ENCODE measurements at regions not wholly inside any gene's neighbourhood (a gene's known extent, or its start where the extent isn't known, plus 50 kb on each side); places are given as distances from the start of the nearest gene placed in this dataset.
"Not testable (repeated sequence)": the region's sequence is repeated elsewhere in the genome, so short reads cannot be mapped to it uniquely, and the experiment has no call there.

- intact Hi-C loops (cut with DNase I; ENCODE audit: low total_unique reads), result no loop called here
- Histone ChIP-seq H3K4me3 (no peak overlapping the region), H3K9me3 (no peaks in the 10 kb centered on the region), H3K27me3 (no peaks in the 10 kb centered on the region), H3K27ac (no peak overlapping the region), H3K4me1 (no peaks in the 10 kb centered on the region), H3K36me3 (ENCODE audit: low read depth, missing control alignments) (no peaks in the 10 kb centered on the region)
- DNase-seq, result no peak
- no peak for TF ChIP-seq CTCF (IDR thresholded peaks at IDR 0.05)
Observed at GRCh38 chr3:153866901-153867300, 254.3 kb upstream of the ARHGEF26 start.

- H3K9me3 ChIP-seq; H3K4me1 ChIP-seq; H3K36me3 ChIP-seq (ENCODE audit: low read depth, missing control alignments); intact Hi-C loops (cut with DNase I; ENCODE audit: low total_unique reads); H3K27ac ChIP-seq; H3K27me3 ChIP-seq; DNase-seq; H3K4me3 ChIP-seq: not testable (repeated sequence)
- WGBS, 2 donors, result 86 to 91% methylated on average over 2 of the region's 2 CpGs
Observed at GRCh38 chr3:153874348-153874747, 246.8 kb upstream of the ARHGEF26 start.

GRCh38 chr3:153880493-153880892 is 240.7 kb upstream of the ARHGEF26 start:
- no peak overlapping the region for H3K4me3 ChIP-seq
- no peaks in the 10 kb centered on the region for H3K9me3 ChIP-seq
- H3K27ac ChIP-seq, result no peak overlapping the region
- intact Hi-C loops (cut with DNase I; ENCODE audit: low total_unique reads), result no loop called here
- no peak for TF ChIP-seq CTCF (IDR thresholded peaks at IDR 0.05)
- TF ChIP-seq POLR2A (IDR thresholded peaks at IDR 0.05), result no peak
- no peaks in the 10 kb centered on the region for H3K4me1 ChIP-seq
- 87 to 91% methylated on average over 2 of the region's 2 CpGs for WGBS, 2 donors
- no peaks in the 10 kb centered on the region for H3K36me3 ChIP-seq (ENCODE audit: low read depth, missing control alignments)
- H3K27me3 ChIP-seq, result no peaks in the 10 kb centered on the region
- no peak for DNase-seq

GRCh38 chr3:153881201-153881600 is 240.0 kb upstream of the ARHGEF26 start:
- intact Hi-C loops (cut with DNase I; ENCODE audit: low total_unique reads), result no loop called here
- Histone ChIP-seq H3K4me3 (no peak overlapping the region), H3K27me3 (no peaks in the 10 kb centered on the region), H3K36me3 (ENCODE audit: low read depth, missing control alignments) (no peaks in the 10 kb centered on the region), H3K27ac (no peak overlapping the region), H3K9me3 (no peaks in the 10 kb centered on the region), H3K4me1 (no peaks in the 10 kb centered on the region)
- no peak for DNase-seq
- TF ChIP-seq POLR2A (IDR thresholded peaks at IDR 0.05) (no peak), CTCF (IDR thresholded peaks at IDR 0.05) (no peak)
- WGBS, 2 donors, result 82 to 92% methylated on average over 7 of the region's 7 CpGs

GRCh38 chr3:153885359-153885758 is 235.8 kb upstream of the ARHGEF26 start:
- no peak overlapping the region for H3K4me3 ChIP-seq
- DNase-seq, result no peak
- TF ChIP-seq POLR2A (IDR thresholded peaks at IDR 0.05) (no peak), CTCF (IDR thresholded peaks at IDR 0.05) (no peak)
- WGBS, 2 donors, result 40 to 61% methylated on average over 2 of the region's 2 CpGs
- intact Hi-C loops (cut with DNase I; ENCODE audit: low total_unique reads), result no loop called here
- H3K27me3 ChIP-seq, result no peaks in the 10 kb centered on the region
- no peak overlapping the region for H3K27ac ChIP-seq
- H3K9me3 ChIP-seq, result no peaks in the 10 kb centered on the region
- no peaks in the 10 kb centered on the region for H3K4me1 ChIP-seq
- no peaks in the 10 kb centered on the region for H3K36me3 ChIP-seq (ENCODE audit: low read depth, missing control alignments)

Measured in testis (tissue), 2 donors.